Trophoblast cell (in vitro differentiated cells and primary cell): ENCODE measurements at regions not wholly inside any gene's neighbourhood (a gene's known extent, or its start where the extent isn't known, plus 50 kb on each side); places are given as distances from the start of the nearest gene placed in this dataset.

ENCODE experiments used
- DNase-seq, 2 donors: peaks; one replicate each; pipeline ENCODE4 v3.0.0-alpha.2; 2016
- H2AFZ ChIP-seq: 2 replicates; pipeline ENCODE4 v1.6.1; 2013; ENCODE audit warnings: low read length, moderate library complexity, mild to moderate bottlenecking; ENCODE audit not compliant: insufficient read depth, poor library complexity
- H2AK5ac ChIP-seq: 2 replicates; pipeline ENCODE4 v1.6.1; 2013; ENCODE audit warnings: mild to moderate bottlenecking, low read length
- H2BK120ac ChIP-seq: 2 replicates; pipeline ENCODE4 v1.6.1; 2013; ENCODE audit warnings: low read length, mild to moderate bottlenecking, moderate library complexity; ENCODE audit not compliant: insufficient read depth, poor library complexity
- H2BK12ac ChIP-seq: 2 replicates; pipeline ENCODE4 v1.6.1; 2013; ENCODE audit warnings: mild to moderate bottlenecking, low read length, moderate library complexity
- H2BK5ac ChIP-seq: 2 replicates; pipeline ENCODE4 v1.6.1; 2013; ENCODE audit warnings: low read length, low read depth, moderate library complexity, mild to moderate bottlenecking; ENCODE audit not compliant: poor library complexity
- H3K14ac ChIP-seq: 2 replicates; pipeline ENCODE4 v1.6.1; 2013; ENCODE audit warnings: mild to moderate bottlenecking, low read length
- H3K18ac ChIP-seq: 2 replicates; pipeline ENCODE4 v1.6.1; 2013; ENCODE audit warnings: mild to moderate bottlenecking, low read length
- H3K23ac ChIP-seq: 2 replicates; pipeline ENCODE4 v1.6.1; 2013; ENCODE audit warnings: low read length
- H3K27ac ChIP-seq: 2 replicates; pipeline ENCODE4 v1.5.1; 2013; ENCODE audit warnings: low read depth, mild to moderate bottlenecking, inconsistent platforms, low read length, moderate library complexity
- H3K27me3 ChIP-seq: 2 replicates; pipeline ENCODE4 v1.6.1; 2013; ENCODE audit warnings: inconsistent platforms, mild to moderate bottlenecking, low read length, moderate library complexity; ENCODE audit not compliant: insufficient read depth
- H3K36me3 ChIP-seq, 2 experiments: 1 replicate in 1 of 2; 2 replicates in 1 of 2; pipeline ENCODE4 v1.6.1; 2013; ENCODE audit warnings: low read length in 2 of 2, mild to moderate bottlenecking in 2 of 2, moderate library complexity in 1 of 2; ENCODE audit not compliant: insufficient read depth in 2 of 2, control insufficient read depth in 1 of 2
- H3K4ac ChIP-seq: 2 replicates; pipeline ENCODE4 v1.6.1; 2013; ENCODE audit warnings: low read depth, mild to moderate bottlenecking, low read length, moderate library complexity
- H3K4me1 ChIP-seq, 2 experiments: 1 replicate in 1 of 2; 2 replicates in 1 of 2; pipeline ENCODE4 v1.6.1; 2013; ENCODE audit warnings: low read length in 2 of 2, mild to moderate bottlenecking in 2 of 2, moderate library complexity in 1 of 2; ENCODE audit not compliant: insufficient read depth in 2 of 2, control insufficient read depth in 1 of 2
- H3K4me2 ChIP-seq: 2 replicates; pipeline ENCODE4 v1.6.1; 2013; ENCODE audit warnings: inconsistent platforms, mild to moderate bottlenecking, low read length, moderate library complexity
- H3K4me3 ChIP-seq: 2 replicates; pipeline ENCODE4 v1.5.1; 2013; ENCODE audit warnings: mild to moderate bottlenecking, low read depth, low read length, inconsistent platforms
- H3K79me1 ChIP-seq: one replicate; pipeline ENCODE4 v1.6.1; 2013; ENCODE audit warnings: low read length
- H3K79me2 ChIP-seq: 2 replicates; pipeline ENCODE4 v1.6.1; 2013; ENCODE audit warnings: low read length, mild to moderate bottlenecking; ENCODE audit not compliant: control insufficient read depth, insufficient read depth, poor library complexity
- H3K9ac ChIP-seq: 2 replicates; pipeline ENCODE4 v1.6.1; 2013; ENCODE audit warnings: mild to moderate bottlenecking, low read length
- H3K9me3 ChIP-seq: 2 replicates; pipeline ENCODE4 v1.6.1; 2013; ENCODE audit warnings: low read depth, mild to moderate bottlenecking, control low read depth, inconsistent platforms, low read length; ENCODE audit not compliant: insufficient read depth
- H4K12ac ChIP-seq: 2 replicates; pipeline ENCODE4 v1.6.1; 2013; ENCODE audit warnings: low read depth, mild to moderate bottlenecking, low read length, moderate library complexity
- H4K8ac ChIP-seq: 2 replicates; pipeline ENCODE4 v1.6.1; 2013; ENCODE audit warnings: low read depth, mild to moderate bottlenecking, low read length, moderate library complexity
- H4K91ac ChIP-seq: one replicate; pipeline ENCODE4 v1.6.1; 2013; ENCODE audit warnings: low read depth, mild to moderate bottlenecking, low read length, moderate library complexity
- WGBS: extraction: QIAGEN DNeasy Blood & Tissue Kit; methylation state at CpG from one replicate; pipeline ENCODE4 v1.1.7; 2013; ENCODE audit warnings: missing lambda C conversion rate; ENCODE audit not compliant: insufficient read length, insufficient coverage; ENCODE audit errors: extremely low coverage; 5-methylcytosine and 5-hydroxymethylcytosine counted together

- no peak overlapping the region for H3K4me2 ChIP-seq
- no peak overlapping the region for H4K12ac ChIP-seq
- H4K91ac ChIP-seq = no peak overlapping the region
- no peak overlapping the region for H3K9ac ChIP-seq
- no peak overlapping the region for H3K18ac ChIP-seq
- H3K79me1 ChIP-seq = no peaks in the 10 kb centered on the region
- no peak overlapping the region for H3K14ac ChIP-seq
- H2AFZ ChIP-seq = no peak overlapping the region
- no peak overlapping the region for H3K27ac ChIP-seq
- H4K8ac ChIP-seq = no peak overlapping the region
- H3K36me3 ChIP-seq = no peaks in the 10 kb centered on the region
- H2BK5ac ChIP-seq = no peak overlapping the region
- no peak overlapping the region for H2BK12ac ChIP-seq
- no peaks in the 10 kb centered on the region for H3K4me1 ChIP-seq
- no peaks in the 10 kb centered on the region for H3K79me2 ChIP-seq
- H2BK120ac ChIP-seq = no peak overlapping the region
- H3K4me3 ChIP-seq = no peak overlapping the region
- H2AK5ac ChIP-seq = no peak overlapping the region
- no peaks in the 10 kb centered on the region for H3K9me3 ChIP-seq
- no peaks in the 10 kb centered on the region for H3K27me3 ChIP-seq
- no peak overlapping the region for H3K23ac ChIP-seq
- WGBS = no CpG with 5 or more reads among the region's 2 CpGs
- H3K4ac ChIP-seq = no peak overlapping the region
- DNase-seq = peak in 1 of 2 donors; percentile 20
These were observed 382.0 kb downstream of the MAGEB5 start for GRCh38 chrX:26597981-26598380.

DNA sequence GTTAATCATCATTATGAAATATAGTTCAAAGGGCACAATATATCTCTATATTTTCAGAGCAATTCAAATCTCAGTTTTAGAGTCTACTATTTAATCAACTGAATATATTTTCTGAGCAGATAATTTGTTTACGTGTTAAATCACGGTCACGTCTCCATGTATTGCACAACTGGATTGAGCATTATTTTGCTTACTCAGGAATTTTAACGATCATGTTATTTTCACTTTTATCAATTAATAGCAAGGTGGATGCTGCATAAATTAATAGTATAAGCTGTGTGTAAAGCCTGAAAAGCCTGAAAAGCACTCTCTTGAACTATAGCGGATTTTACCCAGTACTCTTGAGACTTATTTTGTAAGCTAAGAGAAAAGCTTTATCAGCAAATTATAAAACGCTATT, 374.9 kb downstream of the MAGEB5 start:
- Histone ChIP-seq H3K4me2 (no peak overlapping the region), H3K4ac (no peak overlapping the region), H3K4me1 (no peaks in the 10 kb centered on the region), H3K18ac (no peak overlapping the region), H3K27ac (no peak overlapping the region), H3K27me3 (no peaks in the 10 kb centered on the region), H3K79me1 (no peaks in the 10 kb centered on the region), H3K14ac (no peak overlapping the region), H2AK5ac (no peak overlapping the region), H2AFZ (no peak overlapping the region), H4K91ac (no peak overlapping the region), H4K12ac (no peak overlapping the region), H3K9ac (no peak overlapping the region), H3K36me3 (no peaks in the 10 kb centered on the region), H2BK120ac (no peak overlapping the region), H3K4me3 (no peak overlapping the region), H3K9me3 (no peaks in the 10 kb centered on the region), H3K79me2 (no peaks in the 10 kb centered on the region), H3K23ac (no peak overlapping the region), H4K8ac (no peak overlapping the region), H2BK5ac (no peak overlapping the region), H2BK12ac (no peak overlapping the region)
- no peak for DNase-seq
- no CpG with 5 or more reads among the region's 6 CpGs for WGBS

GRCh38 chrX:26586570-26586969, 370.6 kb downstream of the MAGEB5 start:
- no peak overlapping the region for H3K14ac ChIP-seq
- no CpG with 5 or more reads among the region's 3 CpGs for WGBS

GRCh38 chrX:26581091-26581490, 365.1 kb downstream of the MAGEB5 start:
- no peak overlapping the region for H4K8ac ChIP-seq
- no peaks in the 10 kb centered on the region for H3K79me1 ChIP-seq
- H2BK12ac ChIP-seq = no peak overlapping the region
- no peak overlapping the region for H3K9ac ChIP-seq
- no peak overlapping the region for H2BK5ac ChIP-seq
- no peak overlapping the region for H3K27ac ChIP-seq
- H3K79me2 ChIP-seq = no peaks in the 10 kb centered on the region
- H3K23ac ChIP-seq = no peak overlapping the region
- H2BK120ac ChIP-seq = no peak overlapping the region
- H3K27me3 ChIP-seq = no peaks in the 10 kb centered on the region
- no peaks in the 10 kb centered on the region for H3K4me1 ChIP-seq
- H3K36me3 ChIP-seq = no peaks in the 10 kb centered on the region
- H3K9me3 ChIP-seq = no peaks in the 10 kb centered on the region
- H2AFZ ChIP-seq = no peak overlapping the region
- H3K4me2 ChIP-seq = no peak overlapping the region
- no peak overlapping the region for H3K4me3 ChIP-seq
- H2AK5ac ChIP-seq = no peak overlapping the region
- H3K18ac ChIP-seq = no peak overlapping the region
- H3K14ac ChIP-seq = no peak overlapping the region
- H4K91ac ChIP-seq = no peak overlapping the region
- no peak overlapping the region for H3K4ac ChIP-seq
- no peak overlapping the region for H4K12ac ChIP-seq
- DNase-seq = peak in 1 of 2 donors; percentile 6

More at GRCh38 chrX:26586570-26586969, 370.6 kb downstream of the MAGEB5 start:
- Histone ChIP-seq H3K23ac (no peak overlapping the region), H2BK120ac (no peak overlapping the region), H3K4me1 (no peaks in the 10 kb centered on the region), H2BK12ac (no peak overlapping the region), H3K79me2 (no peaks in the 10 kb centered on the region), H2AK5ac (no peak overlapping the region), H2BK5ac (no peak overlapping the region), H3K36me3 (no peaks in the 10 kb centered on the region), H2AFZ (no peak overlapping the region), H3K27me3 (no peaks in the 10 kb centered on the region), H3K79me1 (no peaks in the 10 kb centered on the region), H3K9ac (no peak overlapping the region), H4K12ac (no peak overlapping the region), H3K4ac (no peak overlapping the region), H4K91ac (no peak overlapping the region), H3K4me3 (no peak overlapping the region), H3K4me2 (no peak overlapping the region), H3K9me3 (no peaks in the 10 kb centered on the region), H3K18ac (no peak overlapping the region), H3K27ac (no peak overlapping the region), H4K8ac (no peak overlapping the region)
- no peak for DNase-seq
